ENCODE measurements at regions not wholly inside any gene's neighbourhood (a gene's known extent, or its start where the extent isn't known, plus 50 kb on each side); places are given as distances from the start of the nearest gene placed in this dataset.
"Not testable (repeated sequence)": the region's sequence is repeated elsewhere in the genome, so short reads cannot be mapped to it uniquely, and the experiment has no call there.

GRCh38 chr4:20196476-20196875 lies 55.2 kb upstream of the SLIT2 start:
- intact Hi-C loops (cut with DNase I) = no loop called here
- DNase-seq = no peak

- intact Hi-C loops (cut with DNase I) = no loop called here
- DNase-seq = no peak
Observed at GRCh38 chr4:20195071-20195885, 56.4 kb upstream of the SLIT2 start.

- intact Hi-C loops (cut with DNase I) = no loop called here
- DNase-seq = no peak
Observed at GRCh38 chr4:20194123-20195013, 57.3 kb upstream of the SLIT2 start.

GRCh38 chr4:20193141-20193936 lies 58.4 kb upstream of the SLIT2 start:
- DNase-seq = no peak
- intact Hi-C loops (cut with DNase I) = no loop called here

- intact Hi-C loops (cut with DNase I) = no loop called here
- no peak for DNase-seq
Observed at GRCh38 chr4:20192736-20193135, 59.0 kb upstream of the SLIT2 start.

- DNase-seq = no peak
- intact Hi-C loops (cut with DNase I) = no loop called here
Observed at GRCh38 chr4:20185103-20185502, 66.6 kb upstream of the SLIT2 start.

- intact Hi-C loops (cut with DNase I) = not testable (repeated sequence)
Observed at GRCh38 chr4:20183131-20183530, 68.6 kb upstream of the SLIT2 start.

GRCh38 chr4:20181926-20182325 lies 69.8 kb upstream of the SLIT2 start:
- DNase-seq = no peak
- intact Hi-C loops (cut with DNase I) = no loop called here

More at GRCh38 chr4:20183131-20183530, 68.6 kb upstream of the SLIT2 start:
- not testable (repeated sequence) for DNase-seq

GRCh38 chr4:20180509-20180908 lies 71.2 kb upstream of the SLIT2 start:
- DNase-seq = no peak

GRCh38 chr4:20178902-20179576 lies 72.7 kb upstream of the SLIT2 start:
- intact Hi-C loops (cut with DNase I) = no loop called here
- no peak for DNase-seq

More at GRCh38 chr4:20180509-20180908, 71.2 kb upstream of the SLIT2 start:
- intact Hi-C loops (cut with DNase I) = no loop called here

- intact Hi-C loops (cut with DNase I) = no loop called here
Observed at GRCh38 chr4:20176881-20177280, 74.8 kb upstream of the SLIT2 start.

GRCh38 chr4:20172070-20172760 lies 79.5 kb upstream of the SLIT2 start:
- DNase-seq = no peak

More at GRCh38 chr4:20176881-20177280, 74.8 kb upstream of the SLIT2 start:
- no peak for DNase-seq

GRCh38 chr4:20166544-20166943 lies 85.2 kb upstream of the SLIT2 start:
- intact Hi-C loops (cut with DNase I) = no loop called here
- no peak for DNase-seq

More at GRCh38 chr4:20172070-20172760, 79.5 kb upstream of the SLIT2 start:
- intact Hi-C loops (cut with DNase I) = no loop called here

GRCh38 chr4:20159516-20159915 lies 92.2 kb upstream of the SLIT2 start:
- intact Hi-C loops (cut with DNase I) = no loop called here
- DNase-seq = no peak

GRCh38 chr4:20158195-20158594 lies 93.5 kb upstream of the SLIT2 start:
- intact Hi-C loops (cut with DNase I) = no loop called here
- DNase-seq = no peak

- DNase-seq = no peak
- intact Hi-C loops (cut with DNase I) = no loop called here
Observed at GRCh38 chr4:20151436-20151835, 100.3 kb upstream of the SLIT2 start.

- intact Hi-C loops (cut with DNase I); DNase-seq: not testable (repeated sequence)
Observed at GRCh38 chr4:20149143-20149542, 102.6 kb upstream of the SLIT2 start.

GRCh38 chr4:20137176-20137575 lies 114.5 kb upstream of the SLIT2 start:
- intact Hi-C loops (cut with DNase I) = no loop called here
- DNase-seq = no peak

Measured in head of caudate nucleus (tissue), 42 donors.